BE2C (cell line): ENCODE measurements at regions not wholly inside any gene's neighbourhood (a gene's known extent, or its start where the extent isn't known, plus 50 kb on each side); places are given as distances from the start of the nearest gene placed in this dataset.

ENCODE experiments used
- DNase-seq: peaks from one replicate; pipeline ENCODE4 v3.0.0-alpha.2; 2020
- H3K27me3 ChIP-seq: fragments of 250-450 bp; sonication (Bioruptor Pico); 2 replicates; pipeline ENCODE4 v1.5.1; 2020; ENCODE audit warnings: mild to moderate bottlenecking
- H3K36me3 ChIP-seq: fragments of 250-450 bp; sonication (Bioruptor Pico); 2 replicates; pipeline ENCODE4 v1.5.1; 2020; ENCODE audit warnings: mild to moderate bottlenecking
- H3K4me1 ChIP-seq: fragments of 250-450 bp; sonication (Bioruptor Pico); 2 replicates; pipeline ENCODE4 v1.5.1; 2020
- H3K4me3 ChIP-seq: 2 replicates; pipeline ENCODE4 v1.5.1; 2011; ENCODE audit warnings: low read depth, low read length
- H3K9me3 ChIP-seq: fragments of 250-450 bp; sonication (Bioruptor Pico); 2 replicates; pipeline ENCODE4 v1.5.1; 2020
- CTCF ChIP-seq: IDR thresholded peaks from 2 replicates; pipeline ENCODE4 v1.5.1; 2012; ENCODE audit warnings: mild to moderate bottlenecking, low read depth, low read length

GRCh38 chr3:30974071-30974470 lies 79.6 kb upstream of the GADL1 start:
- DNase-seq: no peak
- no peak overlapping the region for H3K4me3 ChIP-seq
- no peaks in the 10 kb centered on the region for H3K36me3 ChIP-seq
- TF ChIP-seq CTCF: no peak
- no peaks in the 10 kb centered on the region for H3K9me3 ChIP-seq
- H3K27me3 ChIP-seq: no peaks in the 10 kb centered on the region
- no peaks in the 10 kb centered on the region for H3K4me1 ChIP-seq

GRCh38 chr3:30977592-30977991 lies 83.1 kb upstream of the GADL1 start:
- H3K36me3 ChIP-seq: no peaks in the 10 kb centered on the region
- TF ChIP-seq CTCF: no peak
- DNase-seq: no peak

GRCh38 chr3:30980993-30981392 lies 86.5 kb upstream of the GADL1 start:
- no peaks in the 10 kb centered on the region for H3K9me3 ChIP-seq
- H3K36me3 ChIP-seq: no peaks in the 10 kb centered on the region
- H3K27me3 ChIP-seq: no peaks in the 10 kb centered on the region
- no peaks in the 10 kb centered on the region for H3K4me1 ChIP-seq
- no peak for TF ChIP-seq CTCF
- H3K4me3 ChIP-seq: no peak overlapping the region
- DNase-seq: no peak

More at GRCh38 chr3:30977592-30977991, 83.1 kb upstream of the GADL1 start:
- H3K9me3 ChIP-seq: no peaks in the 10 kb centered on the region
- no peaks in the 10 kb centered on the region for H3K27me3 ChIP-seq
- no peak overlapping the region for H3K4me3 ChIP-seq
- H3K4me1 ChIP-seq: no peaks in the 10 kb centered on the region

- no peaks in the 10 kb centered on the region for H3K9me3 ChIP-seq
- no peaks in the 10 kb centered on the region for H3K36me3 ChIP-seq
- DNase-seq: no peak
- no peak overlapping the region for H3K4me3 ChIP-seq
- no peaks in the 10 kb centered on the region for H3K27me3 ChIP-seq
- H3K4me1 ChIP-seq: no peaks in the 10 kb centered on the region
- no peak for TF ChIP-seq CTCF
Measured at GRCh38 chr3:30982416-30983075, 88.1 kb upstream of the GADL1 start.

GRCh38 chr3:30984855-30985749 lies 90.6 kb upstream of the GADL1 start:
- no peak for DNase-seq
- Histone ChIP-seq H3K27me3 (no peaks in the 10 kb centered on the region), H3K9me3 (no peaks in the 10 kb centered on the region), H3K36me3 (no peaks in the 10 kb centered on the region), H3K4me3 (no peak overlapping the region), H3K4me1 (no peaks in the 10 kb centered on the region)
- TF ChIP-seq CTCF: no peak

GRCh38 chr3:30986551-30986950 lies 92.1 kb upstream of the GADL1 start:
- Histone ChIP-seq H3K9me3 (no peaks in the 10 kb centered on the region), H3K4me3 (no peak overlapping the region), H3K36me3 (no peaks in the 10 kb centered on the region), H3K27me3 (no peaks in the 10 kb centered on the region), H3K4me1 (no peaks in the 10 kb centered on the region)
- no peak for DNase-seq
- TF ChIP-seq CTCF: no peak
